HEK293 (cell line): ENCODE measurements at regions not wholly inside any gene's neighbourhood (a gene's known extent, or its start where the extent isn't known, plus 50 kb on each side); places are given as distances from the start of the nearest gene placed in this dataset.

ENCODE experiments used
- CTCF ChIA-PET: fragments of 350-600 bp; formaldehyde crosslinking; extraction: SDS; loops from one replicate; lab custom pipeline; 2021; ENCODE audit warnings: antibody characterized with exemption; lab: Yijun Ruan, JAX
- POLR2A ChIA-PET: fragments of 300-600 bp; formaldehyde crosslinking; extraction: SDS; loops from one replicate; lab custom pipeline; 2020; ENCODE audit warnings: antibody characterized with exemption, inconsistent platforms; lab: Yijun Ruan, JAX
- H3K27ac ChIP-seq: fragments of 200-500 bp; sonication (Bioruptor generic); 2 replicates; pipeline ENCODE4 v1.5.1; 2014; ENCODE audit warnings: low read depth, low read length, control low read depth, inconsistent platforms; ENCODE audit errors: extremely low read depth
- H3K36me3 ChIP-seq, 2 experiments: fragments of 200-500 bp in 1 of 2; sonication (Bioruptor generic) in 1 of 2; 1 replicate in 1 of 2; 2 replicates in 1 of 2; pipeline ENCODE4 v1.5.1; 2014 to 2017; ENCODE audit warnings: inconsistent platforms in 2 of 2, low read length in 2 of 2; ENCODE audit not compliant: control insufficient read depth in 2 of 2, insufficient read depth in 1 of 2
- H3K4me1 ChIP-seq: fragments of 200-500 bp; sonication (Bioruptor generic); 2 replicates; pipeline ENCODE4 v1.5.1; 2014; ENCODE audit warnings: mild to moderate bottlenecking, low read length, inconsistent platforms; ENCODE audit not compliant: control insufficient read depth, insufficient read depth
- H3K4me3 ChIP-seq: 2 replicates; pipeline ENCODE4 v1.5.1; 2011; ENCODE audit warnings: low read depth, mild to moderate bottlenecking, control low read depth, low read length, moderate library complexity
- H3K9me3 ChIP-seq: fragments of 200-500 bp; sonication (Bioruptor generic); 2 replicates; pipeline ENCODE4 v1.5.1; 2014; ENCODE audit warnings: low read depth, low read length, inconsistent platforms; ENCODE audit not compliant: control insufficient read depth, insufficient read depth
- GLI4 ChIP-seq: fragments of 450-650 bp; formaldehyde crosslinking; IDR thresholded peaks from 2 replicates; pipeline ENCODE4 v1.5.1; 2016; ENCODE audit warnings: missing biosample characterization, missing genetic modification characterization
- KLF1 ChIP-seq: fragments of 450-650 bp; formaldehyde crosslinking; IDR thresholded peaks from 2 replicates; pipeline ENCODE4 v1.5.1; 2016; ENCODE audit warnings: missing biosample characterization, missing genetic modification characterization
- PRDM1 ChIP-seq: fragments of 450-650 bp; formaldehyde crosslinking; IDR thresholded peaks from 2 replicates; pipeline ENCODE4; 2016; ENCODE audit warnings: missing biosample characterization, missing genetic modification characterization
- SCRT2 ChIP-seq: fragments of 450-650 bp; formaldehyde crosslinking; IDR thresholded peaks from 2 replicates; pipeline ENCODE4 v1.5.1; 2016; ENCODE audit warnings: missing biosample characterization, missing genetic modification characterization
- TCF7L2 ChIP-seq: IDR thresholded peaks from 2 replicates; pipeline ENCODE4 v1.6.1; 2011; ENCODE audit warnings: low read depth, mild to moderate bottlenecking, inconsistent platforms, low read length, moderate library complexity, borderline replicate concordance
- ZFP41 ChIP-seq: fragments of 450-650 bp; formaldehyde crosslinking; IDR thresholded peaks from 2 replicates; pipeline ENCODE4 v1.5.1; 2016; ENCODE audit warnings: missing biosample characterization, missing genetic modification characterization, borderline replicate concordance
- ZNF155 ChIP-seq: fragments of 450-650 bp; formaldehyde crosslinking; IDR thresholded peaks from 2 replicates; pipeline ENCODE4 v1.5.1; 2016; ENCODE audit warnings: missing biosample characterization, missing genetic modification characterization
- ZNF221 ChIP-seq: fragments of 450-650 bp; formaldehyde crosslinking; IDR thresholded peaks from 2 replicates; pipeline ENCODE4 v1.5.1; 2017; ENCODE audit warnings: missing biosample characterization, missing genetic modification characterization, borderline replicate concordance
- ZNF24 ChIP-seq: fragments of 450-650 bp; formaldehyde crosslinking; IDR thresholded peaks from 2 replicates; pipeline ENCODE4 v1.5.1; 2016; ENCODE audit warnings: missing biosample characterization, missing genetic modification characterization
- ZNF280D ChIP-seq: fragments of 450-650 bp; formaldehyde crosslinking; IDR thresholded peaks from 2 replicates; pipeline ENCODE4 v1.5.1; 2016; ENCODE audit warnings: missing biosample characterization, missing genetic modification characterization
- ZNF350 ChIP-seq: fragments of 450-650 bp; formaldehyde crosslinking; IDR thresholded peaks from 2 replicates; pipeline ENCODE4 v1.5.0; 2017; ENCODE audit warnings: missing biosample characterization, mild to moderate bottlenecking, missing genetic modification characterization
- ZNF362 ChIP-seq: fragments of 450-650 bp; formaldehyde crosslinking; IDR thresholded peaks from 2 replicates; pipeline ENCODE4 v1.5.1; 2016; ENCODE audit warnings: missing biosample characterization, missing genetic modification characterization
- ZNF366 ChIP-seq: fragments of 450-650 bp; formaldehyde crosslinking; conservative IDR thresholded peaks from 2 replicates; pipeline ENCODE4 v1.5.1; 2016; ENCODE audit warnings: missing biosample characterization, missing genetic modification characterization
- ZNF391 ChIP-seq: fragments of 450-650 bp; formaldehyde crosslinking; IDR thresholded peaks from 2 replicates; pipeline ENCODE4 v1.5.1; 2016; ENCODE audit warnings: low read depth, missing biosample characterization, missing genetic modification characterization, borderline replicate concordance
- ZNF518A ChIP-seq: fragments of 450-650 bp; formaldehyde crosslinking; conservative IDR thresholded peaks from 2 replicates; pipeline ENCODE4 v1.5.1; 2016; ENCODE audit warnings: low read depth, missing biosample characterization, missing genetic modification characterization
- ZNF596 ChIP-seq: fragments of 450-650 bp; IDR thresholded peaks from 2 replicates; pipeline ENCODE4 v1.5.0; 2018; ENCODE audit warnings: missing biosample characterization, mild to moderate bottlenecking, missing genetic modification characterization, moderate library complexity
- ZNF670 ChIP-seq: fragments of 450-650 bp; formaldehyde crosslinking; IDR thresholded peaks from 2 replicates; pipeline ENCODE4 v1.5.1; 2016; ENCODE audit warnings: missing biosample characterization, missing genetic modification characterization, low read depth
- ZNF837 ChIP-seq: fragments of 450-650 bp; formaldehyde crosslinking; IDR thresholded peaks from 2 replicates; pipeline ENCODE4 v1.5.1; 2016; ENCODE audit warnings: missing biosample characterization, missing genetic modification characterization
- ZSCAN5A ChIP-seq: fragments of 450-650 bp; formaldehyde crosslinking; IDR thresholded peaks from 2 replicates; pipeline ENCODE4 v1.5.1; 2016; ENCODE audit warnings: missing biosample characterization, missing genetic modification characterization
- TF ChIP-seq, protein P1 (sequence below): fragments of 450-650 bp; formaldehyde crosslinking; IDR thresholded peaks from 2 replicates; pipeline ENCODE4 v1.5.1; 2017; ENCODE audit warnings: missing biosample characterization, missing genetic modification characterization
- TF ChIP-seq, protein P2 (sequence below): fragments of 450-650 bp; formaldehyde crosslinking; IDR thresholded peaks from 2 replicates; pipeline ENCODE4 v1.5.1; 2016; ENCODE audit warnings: missing biosample characterization, missing genetic modification characterization
- TF ChIP-seq, protein P3 (sequence below): fragments of 450-650 bp; formaldehyde crosslinking; IDR thresholded peaks from 2 replicates; pipeline ENCODE4 v1.5.1; 2017; ENCODE audit warnings: missing biosample characterization, missing genetic modification characterization

- TF ChIP-seq, protein P1, sequence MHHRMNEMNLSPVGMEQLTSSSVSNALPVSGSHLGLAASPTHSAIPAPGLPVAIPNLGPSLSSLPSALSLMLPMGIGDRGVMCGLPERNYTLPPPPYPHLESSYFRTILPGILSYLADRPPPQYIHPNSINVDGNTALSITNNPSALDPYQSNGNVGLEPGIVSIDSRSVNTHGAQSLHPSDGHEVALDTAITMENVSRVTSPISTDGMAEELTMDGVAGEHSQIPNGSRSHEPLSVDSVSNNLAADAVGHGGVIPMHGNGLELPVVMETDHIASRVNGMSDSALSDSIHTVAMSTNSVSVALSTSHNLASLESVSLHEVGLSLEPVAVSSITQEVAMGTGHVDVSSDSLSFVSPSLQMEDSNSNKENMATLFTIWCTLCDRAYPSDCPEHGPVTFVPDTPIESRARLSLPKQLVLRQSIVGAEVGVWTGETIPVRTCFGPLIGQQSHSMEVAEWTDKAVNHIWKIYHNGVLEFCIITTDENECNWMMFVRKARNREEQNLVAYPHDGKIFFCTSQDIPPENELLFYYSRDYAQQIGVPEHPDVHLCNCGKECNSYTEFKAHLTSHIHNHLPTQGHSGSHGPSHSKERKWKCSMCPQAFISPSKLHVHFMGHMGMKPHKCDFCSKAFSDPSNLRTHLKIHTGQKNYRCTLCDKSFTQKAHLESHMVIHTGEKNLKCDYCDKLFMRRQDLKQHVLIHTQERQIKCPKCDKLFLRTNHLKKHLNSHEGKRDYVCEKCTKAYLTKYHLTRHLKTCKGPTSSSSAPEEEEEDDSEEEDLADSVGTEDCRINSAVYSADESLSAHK (tag by site-specific recombination), result no peak
- TF ChIP-seq PRDM1 (tag by site-specific recombination), result no peak
- TF ChIP-seq, protein P2, sequence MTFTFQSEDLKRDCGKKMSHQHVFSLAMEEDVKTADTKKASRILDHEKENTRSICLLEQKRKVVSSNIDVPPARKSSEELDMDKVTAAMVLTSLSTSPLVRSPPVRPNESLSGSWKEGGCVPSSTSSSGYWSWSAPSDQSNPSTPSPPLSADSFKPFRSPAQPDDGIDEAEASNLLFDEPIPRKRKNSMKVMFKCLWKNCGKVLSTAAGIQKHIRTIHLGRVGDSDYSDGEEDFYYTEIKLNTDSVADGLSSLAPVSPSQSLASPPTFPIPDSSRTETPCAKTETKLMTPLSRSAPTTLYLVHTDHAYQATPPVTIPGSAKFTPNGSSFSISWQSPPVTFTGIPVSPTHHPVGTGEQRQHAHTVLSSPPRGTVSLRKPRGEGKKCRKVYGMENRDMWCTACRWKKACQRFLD (tag by site-specific recombination), result no peak
- no peak for TF ChIP-seq ZNF366 (tag by site-specific recombination)
- TF ChIP-seq ZNF280D, result no peak
- no peak for TF ChIP-seq ZNF24 (tag by site-specific recombination)
- no peak for TF ChIP-seq ZNF596 (tag by site-specific recombination)
- TF ChIP-seq GLI4 (tag by site-specific recombination), result no peak
- TF ChIP-seq, protein P3, sequence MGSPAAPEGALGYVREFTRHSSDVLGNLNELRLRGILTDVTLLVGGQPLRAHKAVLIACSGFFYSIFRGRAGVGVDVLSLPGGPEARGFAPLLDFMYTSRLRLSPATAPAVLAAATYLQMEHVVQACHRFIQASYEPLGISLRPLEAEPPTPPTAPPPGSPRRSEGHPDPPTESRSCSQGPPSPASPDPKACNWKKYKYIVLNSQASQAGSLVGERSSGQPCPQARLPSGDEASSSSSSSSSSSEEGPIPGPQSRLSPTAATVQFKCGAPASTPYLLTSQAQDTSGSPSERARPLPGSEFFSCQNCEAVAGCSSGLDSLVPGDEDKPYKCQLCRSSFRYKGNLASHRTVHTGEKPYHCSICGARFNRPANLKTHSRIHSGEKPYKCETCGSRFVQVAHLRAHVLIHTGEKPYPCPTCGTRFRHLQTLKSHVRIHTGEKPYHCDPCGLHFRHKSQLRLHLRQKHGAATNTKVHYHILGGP (tag by site-specific recombination), result no peak
- no peak for TF ChIP-seq ZFP41 (tag by site-specific recombination)
Observed at GRCh38 chr6:76510489-76510888, 438.0 kb upstream of the IMPG1 start (continued).

DNA sequence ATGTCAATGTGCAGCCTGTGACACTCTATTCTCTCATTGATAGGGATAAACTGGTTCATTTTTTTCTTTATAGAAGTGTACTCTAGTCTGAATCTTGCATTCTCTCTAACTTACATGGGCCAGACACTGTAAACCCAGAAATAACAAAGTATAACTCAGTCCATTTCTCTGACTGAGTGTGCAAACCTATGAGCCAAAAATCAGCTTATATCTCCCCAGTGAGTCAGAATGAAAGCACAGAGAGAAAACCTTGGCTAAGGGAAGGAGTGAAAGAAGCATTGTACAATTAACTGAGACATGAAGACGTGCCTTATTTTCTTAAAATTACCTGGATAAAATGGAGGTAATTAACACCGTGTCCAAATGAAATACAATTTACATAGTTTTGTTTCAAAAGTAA lies 436.9 kb upstream of the IMPG1 start:
- H3K9me3 ChIP-seq, result no peaks in the 10 kb centered on the region
- H3K4me3 ChIP-seq, result no peak overlapping the region
- H3K27ac ChIP-seq, result no peak overlapping the region
- CTCF ChIA-PET, result interaction anchor here (0.6 kb wide), 1 partner anchor 55 kb away, joined by 3 read pairs; no protein-coding TSS in a partner anchor
- POLR2A ChIA-PET, result no interaction called here
- H3K36me3 ChIP-seq, result no peaks in the 10 kb centered on the region
- no peaks in the 10 kb centered on the region for H3K4me1 ChIP-seq
- TF ChIP-seq ZNF362 (no peak), SCRT2 (tag by site-specific recombination) (no peak), KLF1 (tag by site-specific recombination) (no peak), ZSCAN5A (tag by site-specific recombination) (no peak), ZNF518A (tag by site-specific recombination) (no peak), ZNF155 (no peak), ZNF670 (tag by site-specific recombination) (no peak), ZNF221 (tag by site-specific recombination) (no peak), ZNF837 (tag by site-specific recombination) (no peak), TCF7L2 (no peak), ZNF350 (tag by site-specific recombination) (no peak), ZNF391 (tag by site-specific recombination) (no peak)
